HL-60 (cell line): ENCODE measurements at regions not wholly inside any gene's neighbourhood (a gene's known extent, or its start where the extent isn't known, plus 50 kb on each side); places are given as distances from the start of the nearest gene placed in this dataset.

Experiments used
- CTCF ChIP-seq: IDR thresholded peaks from one replicate; pipeline ENCODE4 v1.5.1; 2011; ENCODE audit warnings: low read length, control low read depth, inconsistent platforms; ENCODE audit not compliant: insufficient read depth
- POLR2AphosphoS5 ChIP-seq: IDR thresholded peaks from 2 replicates; pipeline ENCODE4 v1.6.1; 2012; ENCODE audit warnings: low read depth
- SPI1 ChIP-seq: IDR thresholded peaks from 2 replicates; pipeline ENCODE4 v1.6.1; 2012; ENCODE audit warnings: low read depth, mild to moderate bottlenecking, borderline replicate concordance
- TF ChIP-seq, protein P1 (sequence below): IDR thresholded peaks from 2 replicates; pipeline ENCODE4 v1.6.1; 2012; ENCODE audit warnings: low read depth; ENCODE audit not compliant: insufficient replicate concordance

DNA sequence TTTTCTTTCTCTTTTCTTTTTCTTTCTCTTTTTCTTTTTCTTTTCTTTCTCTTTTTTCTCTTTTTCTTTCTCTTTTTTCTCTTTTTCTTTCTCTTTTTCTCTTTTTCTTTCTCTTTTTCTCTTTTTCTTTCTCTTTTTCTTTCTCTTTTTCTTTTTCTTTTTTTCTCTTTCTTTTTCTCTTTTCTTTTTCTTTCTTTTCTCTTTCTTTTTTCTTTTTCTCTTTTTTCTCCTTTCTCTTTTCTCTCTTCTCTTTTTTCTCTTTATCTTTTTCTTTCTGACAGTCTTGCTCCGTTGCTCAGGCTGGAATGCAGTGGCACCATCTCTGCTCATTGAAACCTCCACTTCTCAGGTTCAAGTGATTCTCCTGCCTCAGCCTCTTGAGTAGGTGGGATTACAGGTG, 335.7 kb downstream of the SQOR start:
- no peak for TF ChIP-seq POLR2AphosphoS5
- TF ChIP-seq, protein P1, sequence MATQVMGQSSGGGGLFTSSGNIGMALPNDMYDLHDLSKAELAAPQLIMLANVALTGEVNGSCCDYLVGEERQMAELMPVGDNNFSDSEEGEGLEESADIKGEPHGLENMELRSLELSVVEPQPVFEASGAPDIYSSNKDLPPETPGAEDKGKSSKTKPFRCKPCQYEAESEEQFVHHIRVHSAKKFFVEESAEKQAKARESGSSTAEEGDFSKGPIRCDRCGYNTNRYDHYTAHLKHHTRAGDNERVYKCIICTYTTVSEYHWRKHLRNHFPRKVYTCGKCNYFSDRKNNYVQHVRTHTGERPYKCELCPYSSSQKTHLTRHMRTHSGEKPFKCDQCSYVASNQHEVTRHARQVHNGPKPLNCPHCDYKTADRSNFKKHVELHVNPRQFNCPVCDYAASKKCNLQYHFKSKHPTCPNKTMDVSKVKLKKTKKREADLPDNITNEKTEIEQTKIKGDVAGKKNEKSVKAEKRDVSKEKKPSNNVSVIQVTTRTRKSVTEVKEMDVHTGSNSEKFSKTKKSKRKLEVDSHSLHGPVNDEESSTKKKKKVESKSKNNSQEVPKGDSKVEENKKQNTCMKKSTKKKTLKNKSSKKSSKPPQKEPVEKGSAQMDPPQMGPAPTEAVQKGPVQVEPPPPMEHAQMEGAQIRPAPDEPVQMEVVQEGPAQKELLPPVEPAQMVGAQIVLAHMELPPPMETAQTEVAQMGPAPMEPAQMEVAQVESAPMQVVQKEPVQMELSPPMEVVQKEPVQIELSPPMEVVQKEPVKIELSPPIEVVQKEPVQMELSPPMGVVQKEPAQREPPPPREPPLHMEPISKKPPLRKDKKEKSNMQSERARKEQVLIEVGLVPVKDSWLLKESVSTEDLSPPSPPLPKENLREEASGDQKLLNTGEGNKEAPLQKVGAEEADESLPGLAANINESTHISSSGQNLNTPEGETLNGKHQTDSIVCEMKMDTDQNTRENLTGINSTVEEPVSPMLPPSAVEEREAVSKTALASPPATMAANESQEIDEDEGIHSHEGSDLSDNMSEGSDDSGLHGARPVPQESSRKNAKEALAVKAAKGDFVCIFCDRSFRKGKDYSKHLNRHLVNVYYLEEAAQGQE: no peak
- no peak for TF ChIP-seq CTCF
- TF ChIP-seq SPI1: no peak
